G401.6 (cell line): ENCODE measurements at regions not wholly inside any gene's neighbourhood (a gene's known extent, or its start where the extent isn't known, plus 50 kb on each side); places are given as distances from the start of the nearest gene placed in this dataset.
"Not testable (repeated sequence)": the region's sequence is repeated elsewhere in the genome, so short reads cannot be mapped to it uniquely, and the experiment has no call there.

Source experiments
- FAIRE-seq: peaks from 2 replicates; lab custom pipeline; 2012; peaks lifted over from hg19 to GRCh38; lab: Jason Lieb, UNC

- no peak for FAIRE-seq
These were observed 223.2 kb upstream of the BTBD3 start for GRCh38 chr20:11694467-11694866.

- FAIRE-seq, result no peak
These were observed 220.6 kb upstream of the BTBD3 start for GRCh38 chr20:11697055-11697454.

DNA sequence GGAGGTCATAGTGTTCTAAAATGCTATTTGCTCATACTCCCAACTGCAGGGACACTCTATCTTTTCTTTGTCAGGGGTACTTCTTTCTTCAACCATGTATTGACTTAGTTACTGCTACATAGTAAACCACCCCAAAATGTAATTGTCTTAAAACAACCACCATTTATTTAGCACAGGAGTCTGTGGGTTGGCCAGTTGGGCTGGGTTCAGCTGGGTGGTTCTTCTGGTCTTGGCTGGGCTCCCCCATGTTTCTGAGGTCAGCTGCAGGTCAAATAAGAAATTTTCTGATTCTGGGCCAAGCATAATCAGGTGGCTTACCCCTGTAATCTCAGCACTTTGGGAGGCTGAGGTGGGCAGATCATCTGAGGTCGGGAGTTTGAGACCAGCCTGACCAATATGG is 220.0 kb upstream of the BTBD3 start:
- no peak for FAIRE-seq

DNA sequence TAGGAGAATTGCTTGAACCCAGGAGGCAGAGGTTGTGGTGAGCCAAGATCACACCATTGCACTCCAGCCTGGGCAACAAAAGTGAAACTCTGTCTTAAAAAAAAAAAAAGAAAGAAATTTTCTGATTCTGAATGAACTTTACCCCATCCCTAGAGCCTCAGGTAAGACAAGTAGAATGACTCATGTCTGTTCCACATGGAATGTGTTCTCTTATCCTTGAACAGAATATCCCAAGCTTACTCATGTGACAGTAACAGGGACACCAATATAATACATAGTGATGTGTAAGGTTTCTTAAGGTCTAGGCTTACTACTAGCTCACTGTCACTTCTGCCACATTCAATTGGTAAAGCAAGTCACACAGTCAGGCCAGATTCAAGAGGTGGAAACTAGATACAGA is 219.6 kb upstream of the BTBD3 start:
- FAIRE-seq, result no peak

- no peak for FAIRE-seq
These were observed 216.9 kb upstream of the BTBD3 start for GRCh38 chr20:11700831-11701230.

GRCh38 chr20:11702721-11703518 is 214.8 kb upstream of the BTBD3 start:
- FAIRE-seq, result no peak

DNA sequence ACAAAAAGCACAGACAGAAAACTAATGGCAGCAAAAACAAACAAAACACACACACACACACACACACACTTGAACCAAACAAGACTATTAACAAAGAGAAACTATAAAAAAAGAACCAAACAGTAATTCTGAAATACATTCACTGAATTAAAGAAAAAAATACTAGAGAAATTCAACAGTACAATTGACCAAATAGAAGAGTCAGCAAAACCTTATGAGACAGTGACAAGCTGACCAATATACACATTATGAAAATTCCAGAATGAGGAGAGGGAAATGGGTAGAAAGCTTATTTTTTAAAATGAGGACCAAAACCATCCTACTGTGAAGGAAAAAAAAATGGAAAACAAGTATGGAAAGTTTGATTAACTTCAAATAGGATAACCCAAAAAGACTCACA is 212.2 kb upstream of the BTBD3 start:
- no peak for FAIRE-seq

- FAIRE-seq, result not testable (repeated sequence)
These were observed 209.5 kb upstream of the BTBD3 start for GRCh38 chr20:11708223-11708622.

DNA sequence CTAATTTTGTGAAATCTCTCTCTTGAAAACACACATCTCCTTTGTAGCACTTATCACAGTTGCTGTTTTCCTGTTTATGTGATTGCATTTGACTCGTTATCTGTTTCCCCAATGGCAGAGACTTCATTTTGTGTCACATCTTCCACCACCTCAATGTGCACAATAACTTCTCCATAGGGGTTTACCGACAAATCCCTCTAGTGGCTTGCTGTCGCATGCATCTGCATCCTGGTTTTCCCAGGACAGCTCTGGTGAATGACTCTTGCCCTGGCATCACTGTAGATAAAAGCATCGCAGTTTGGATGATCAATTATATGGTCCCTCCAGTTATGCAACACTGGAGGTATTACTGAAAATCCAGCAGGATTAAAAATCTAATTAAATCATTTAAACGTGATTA is 206.5 kb upstream of the BTBD3 start:
- FAIRE-seq, result no peak

DNA sequence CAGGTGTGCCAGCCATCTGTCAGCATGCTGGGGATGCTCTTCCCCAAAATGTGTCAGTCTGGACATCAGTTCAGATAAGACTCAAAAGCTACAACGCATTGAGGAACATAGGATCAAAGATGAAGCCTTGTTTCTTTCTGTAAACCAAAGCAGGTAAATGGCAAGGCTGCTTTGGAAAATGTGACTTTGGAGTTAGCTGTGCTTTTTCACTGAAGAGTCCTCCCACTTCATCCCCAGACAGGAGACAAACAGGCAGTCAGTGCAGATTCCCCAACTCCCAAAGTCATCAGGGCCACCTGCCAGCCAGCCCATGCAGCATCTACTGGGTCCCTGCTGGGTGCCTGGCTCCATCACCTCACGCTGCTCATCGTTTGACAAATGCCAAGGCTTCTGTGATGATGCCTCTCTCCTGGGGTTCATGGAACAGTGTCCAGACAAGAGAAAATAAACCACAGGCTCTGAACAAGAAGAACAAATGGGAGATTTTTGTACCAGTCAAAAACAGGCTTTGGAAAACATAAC is 205.0 kb upstream of the BTBD3 start:
- no peak for FAIRE-seq

DNA sequence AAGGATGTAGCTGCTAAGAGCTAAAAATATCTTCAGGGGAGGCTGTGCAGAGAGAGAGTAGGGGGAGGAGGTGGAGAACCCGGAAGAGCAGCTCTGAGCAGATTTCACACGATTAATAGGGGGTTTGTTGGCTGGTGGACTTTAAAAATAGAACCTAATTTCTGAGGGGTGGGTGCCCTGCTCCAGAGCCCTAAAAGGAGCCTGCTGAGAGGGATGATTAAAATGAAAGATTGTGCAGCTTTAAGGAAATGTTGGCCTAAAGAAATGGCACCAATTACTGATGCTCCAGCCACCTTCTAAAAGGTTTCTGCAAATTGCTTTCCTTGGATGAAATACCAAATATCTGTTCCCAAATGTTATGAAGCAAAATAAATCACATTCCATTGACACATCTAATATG is 202.8 kb upstream of the BTBD3 start:
- FAIRE-seq, result no peak

GRCh38 chr20:11716239-11716944 is 201.3 kb upstream of the BTBD3 start:
- FAIRE-seq, result no peak

GRCh38 chr20:11716945-11717248 is 200.8 kb upstream of the BTBD3 start:
- FAIRE-seq, result no peak

GRCh38 chr20:11717562-11717961 is 200.1 kb upstream of the BTBD3 start:
- no peak for FAIRE-seq

DNA sequence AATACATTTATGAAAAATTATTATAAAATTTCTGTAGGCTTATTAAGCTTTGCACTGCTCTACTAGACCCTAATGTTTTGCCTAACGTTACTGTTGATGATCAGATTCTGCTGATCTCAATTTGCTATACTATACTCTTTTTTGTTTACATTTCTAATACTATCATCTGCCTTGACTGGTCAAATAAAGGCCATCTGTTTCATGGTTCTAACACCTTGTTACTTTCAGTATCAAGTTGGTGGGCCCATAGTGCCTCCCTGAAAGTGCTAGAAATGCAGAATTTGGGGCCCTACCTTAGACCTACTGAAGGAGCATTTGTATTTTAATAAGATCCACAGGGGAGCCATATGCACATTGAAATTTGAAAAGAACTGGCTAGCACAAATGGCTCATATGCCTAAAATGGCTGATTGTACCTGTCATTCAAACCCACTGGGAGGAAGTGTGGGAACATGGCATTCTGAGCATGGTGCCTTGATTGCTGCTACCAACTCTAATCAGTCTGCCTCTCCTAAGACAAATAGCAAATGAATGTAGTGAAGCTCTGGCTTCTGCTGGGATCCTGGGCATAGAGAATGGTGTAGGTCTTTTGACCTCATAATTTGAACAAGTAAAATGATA is 199.1 kb upstream of the BTBD3 start:
- no peak for FAIRE-seq

DNA sequence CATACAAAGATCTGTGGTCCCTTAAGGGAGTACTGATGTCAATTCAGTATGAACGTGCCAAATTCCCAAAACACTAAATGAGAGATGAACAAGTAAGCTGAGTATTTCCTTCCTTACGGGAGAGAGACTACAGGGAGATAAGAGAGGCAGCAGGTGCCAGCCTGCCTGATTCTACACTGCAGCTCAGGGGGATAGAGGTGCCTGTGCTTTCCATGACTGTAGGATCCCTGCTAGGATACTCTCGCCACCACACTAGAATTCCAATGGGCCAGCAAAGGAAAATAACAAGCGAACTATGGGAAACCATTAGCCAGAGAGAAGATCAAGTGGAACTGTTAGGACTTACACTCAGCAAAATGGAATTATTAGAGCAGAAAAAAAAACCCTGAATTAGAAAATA is 198.5 kb upstream of the BTBD3 start:
- no peak for FAIRE-seq

DNA sequence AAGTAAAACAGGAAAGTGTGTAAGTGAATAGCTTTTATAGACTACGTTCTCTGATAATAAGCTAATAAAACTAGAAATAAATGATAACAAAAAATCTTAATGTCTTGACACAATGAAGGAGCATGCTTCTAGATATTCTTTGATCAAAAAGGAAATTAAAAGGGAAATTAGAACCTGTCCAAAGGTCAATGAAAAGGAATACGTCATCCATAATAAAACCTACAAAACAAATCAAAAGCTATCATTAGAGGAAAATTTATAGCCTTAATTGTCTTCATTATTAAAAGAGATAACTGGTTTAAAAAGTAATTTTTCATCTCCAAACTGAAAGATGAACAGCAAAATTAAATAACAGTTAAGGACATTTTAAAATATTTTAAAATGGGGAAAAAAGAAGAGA is 196.3 kb upstream of the BTBD3 start:
- no peak for FAIRE-seq

GRCh38 chr20:11724097-11724496 is 193.6 kb upstream of the BTBD3 start:
- FAIRE-seq, result no peak

DNA sequence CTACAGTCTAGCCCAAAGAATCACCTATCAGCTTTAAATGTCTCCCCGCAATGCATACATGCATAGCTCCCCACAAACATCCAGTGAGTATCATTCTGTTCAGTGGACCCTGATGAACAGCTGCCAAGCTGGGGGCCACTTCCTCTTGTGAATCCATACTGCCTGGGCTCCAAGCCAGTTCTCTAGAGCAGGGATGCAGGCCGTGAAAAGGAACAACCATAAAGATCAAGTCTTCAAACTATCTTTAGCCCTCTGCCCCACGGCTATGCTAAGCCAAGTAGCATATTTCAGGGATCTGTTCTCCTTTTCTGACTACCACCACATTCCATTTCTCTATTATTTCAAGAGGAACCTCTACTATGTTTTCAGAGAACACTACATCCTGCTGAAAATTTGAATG is 191.7 kb upstream of the BTBD3 start:
- FAIRE-seq, result no peak

DNA sequence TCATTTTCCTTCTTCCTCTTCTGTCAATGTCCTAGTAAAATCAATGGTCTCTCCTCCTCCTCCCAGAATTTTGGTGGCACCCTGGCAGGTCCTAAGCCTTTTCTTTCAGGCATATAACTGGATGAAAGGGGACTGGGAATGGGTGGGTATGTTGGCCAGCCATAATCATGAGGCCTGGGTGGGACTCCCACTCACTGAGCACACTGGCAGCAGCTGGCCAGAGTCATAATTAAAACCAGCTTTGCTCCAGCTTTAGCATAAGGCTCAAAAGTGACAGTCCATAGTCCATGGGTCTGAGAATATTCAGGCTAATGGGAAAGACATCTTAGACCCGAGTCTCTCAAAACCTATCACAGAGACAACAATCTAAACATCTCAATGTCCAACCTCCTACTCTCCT is 190.0 kb upstream of the BTBD3 start:
- no peak for FAIRE-seq

DNA sequence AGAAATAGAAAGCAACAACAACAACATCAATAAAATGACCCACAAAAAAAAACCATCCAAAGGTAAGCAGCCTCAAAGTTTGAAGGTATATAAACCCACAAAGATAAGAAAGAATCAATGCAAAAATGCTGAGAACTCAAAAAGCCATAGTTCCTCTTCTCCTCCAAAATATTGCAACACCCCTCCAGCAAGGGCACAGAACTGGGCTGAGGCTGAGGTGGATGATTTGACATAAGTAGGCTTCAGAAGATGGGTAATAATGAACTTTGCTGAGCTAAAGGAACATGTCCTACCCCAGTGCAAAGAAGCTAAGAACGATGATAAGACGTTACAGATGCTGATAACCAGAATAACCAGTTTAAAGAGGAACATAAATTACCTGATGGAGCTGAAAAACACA is 188.8 kb upstream of the BTBD3 start:
- no peak for FAIRE-seq

- FAIRE-seq, result no peak
These were observed 187.9 kb upstream of the BTBD3 start for GRCh38 chr20:11729806-11730205.

DNA sequence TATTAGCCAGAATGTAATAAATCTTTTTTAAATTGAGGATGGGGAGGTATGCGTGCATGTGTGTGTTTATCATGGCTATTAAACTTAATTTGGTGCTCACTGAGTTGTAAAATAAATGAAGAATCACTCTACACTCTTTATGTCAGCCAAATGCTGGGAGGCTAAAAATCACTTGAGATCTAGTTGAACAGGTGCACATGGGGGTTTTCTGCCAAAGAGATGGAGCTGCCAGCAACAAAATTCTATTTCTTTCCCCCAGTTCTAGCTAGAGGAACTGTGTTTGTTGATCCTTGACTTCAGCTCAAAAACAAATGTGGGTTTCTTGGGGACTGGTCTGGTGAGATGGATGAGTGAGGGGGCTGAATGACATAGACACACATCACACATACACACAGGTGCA is 183.3 kb upstream of the BTBD3 start:
- no peak for FAIRE-seq

DNA sequence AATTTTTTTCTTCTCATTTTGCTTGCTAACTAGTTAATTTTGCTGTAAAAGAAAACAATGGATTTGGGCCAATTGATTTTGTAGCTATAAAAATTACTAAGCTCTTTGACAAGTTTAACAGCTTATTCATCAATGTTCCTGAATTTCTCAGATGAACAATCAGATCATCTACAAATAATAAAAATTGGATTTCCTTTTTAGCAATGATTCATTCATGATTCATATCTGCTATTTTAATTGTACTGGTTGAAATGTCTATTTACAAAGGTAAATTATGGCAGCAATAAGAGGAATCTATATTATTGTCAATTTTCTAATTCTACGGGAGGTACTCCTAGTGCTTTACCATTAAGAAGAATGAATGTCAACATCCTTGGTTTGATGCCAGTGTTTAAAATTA is 178.8 kb upstream of the BTBD3 start:
- no peak for FAIRE-seq
